GM21360 (cell line): ENCODE measurements at regions not wholly inside any gene's neighbourhood (a gene's known extent, or its start where the extent isn't known, plus 50 kb on each side); places are given as distances from the start of the nearest gene placed in this dataset.
A peak's percentile ranks its signal among the peaks of the same experiment; 100 is the strongest.
"Not testable (repeated sequence)": the region's sequence is repeated elsewhere in the genome, so short reads cannot be mapped to it uniquely, and the experiment has no call there.

Experiments used
- ATAC-seq: cut with Tn5 transposase; IDR thresholded peaks from one replicate; pipeline ENCODE4 v1.9.1; 2021; ENCODE audit warnings: mild to moderate bottlenecking, moderate library complexity; ENCODE audit not compliant: unreplicated experiment

DNA sequence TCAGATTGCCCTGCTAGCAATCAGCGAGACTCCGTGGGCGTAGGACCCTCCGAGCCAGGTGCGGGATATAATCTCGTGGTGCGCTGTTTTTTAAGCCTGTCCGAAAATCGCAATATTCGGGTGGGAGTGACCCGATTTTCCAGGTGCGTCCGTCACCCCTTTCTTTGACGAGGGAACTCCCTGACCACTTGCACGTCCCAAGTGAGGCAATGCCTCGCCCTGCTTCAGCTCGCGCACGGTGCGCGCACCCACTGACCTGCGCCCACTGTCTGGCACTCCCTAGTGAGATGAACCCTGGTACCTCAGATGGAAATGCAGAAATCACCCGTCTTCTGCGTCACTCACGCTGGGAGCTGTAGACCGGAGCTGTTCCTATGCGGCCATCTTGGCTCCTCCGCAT lies 971.0 kb downstream of the NXPH1 start:
- ATAC-seq = not testable (repeated sequence)

DNA sequence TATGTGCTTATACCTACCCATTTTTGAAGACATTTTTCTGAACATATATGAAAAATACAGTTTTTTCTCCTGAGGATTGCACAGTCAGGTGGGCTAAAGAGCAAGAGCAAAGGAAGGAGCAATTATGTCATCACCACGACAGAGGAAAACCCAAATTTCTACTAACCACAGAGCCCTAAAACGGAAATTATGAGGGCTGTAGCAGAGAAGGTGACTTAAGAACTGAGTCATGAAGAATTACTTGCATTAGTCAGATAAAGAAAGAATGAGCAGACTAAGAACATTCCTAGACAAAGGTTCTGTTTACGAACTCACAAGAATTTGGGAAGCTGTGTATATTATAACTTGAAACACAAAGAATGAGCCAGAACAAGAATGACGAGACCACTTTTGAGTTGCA lies 974.4 kb downstream of the NXPH1 start:
- ATAC-seq = no peak

DNA sequence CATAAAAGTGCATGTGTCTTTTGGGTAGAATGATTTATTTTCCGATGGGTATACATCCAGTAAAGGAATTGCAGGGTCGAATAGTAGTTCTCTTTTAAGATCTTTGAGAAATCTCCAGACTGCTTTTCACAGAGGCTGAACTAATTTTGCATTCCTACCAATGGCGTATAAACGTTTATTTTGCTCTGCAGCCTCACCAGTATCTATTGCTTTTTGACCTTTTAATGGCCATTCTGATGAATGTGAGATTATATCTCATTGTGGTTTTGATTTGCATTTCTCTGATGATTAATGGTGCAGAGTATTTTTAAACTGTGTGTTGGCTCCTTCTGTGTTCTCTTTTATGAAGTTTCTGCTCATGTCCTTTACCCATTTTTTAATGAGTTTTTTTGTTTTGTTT lies 1020.1 kb downstream of the NXPH1 start:
- no peak for ATAC-seq

DNA sequence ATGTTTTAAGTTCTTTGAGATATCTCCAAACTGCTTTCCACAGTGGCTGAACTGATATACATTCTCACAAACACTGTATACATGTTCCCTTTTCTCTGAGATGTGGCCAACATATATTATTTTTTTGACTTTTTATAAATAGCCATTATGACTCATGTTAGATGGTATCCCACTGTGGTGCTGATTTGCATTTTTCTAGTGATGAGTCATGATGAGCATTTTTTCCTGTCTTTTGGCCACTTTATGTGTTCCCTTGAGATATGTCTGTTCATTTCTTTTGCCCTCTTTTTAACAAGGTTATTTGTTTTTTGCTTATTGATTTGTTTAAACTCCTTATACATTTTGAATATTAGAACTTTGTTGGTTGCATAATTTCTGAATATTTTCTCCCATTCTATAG lies 1055.1 kb downstream of the NXPH1 start:
- ATAC-seq = peak; percentile 71

DNA sequence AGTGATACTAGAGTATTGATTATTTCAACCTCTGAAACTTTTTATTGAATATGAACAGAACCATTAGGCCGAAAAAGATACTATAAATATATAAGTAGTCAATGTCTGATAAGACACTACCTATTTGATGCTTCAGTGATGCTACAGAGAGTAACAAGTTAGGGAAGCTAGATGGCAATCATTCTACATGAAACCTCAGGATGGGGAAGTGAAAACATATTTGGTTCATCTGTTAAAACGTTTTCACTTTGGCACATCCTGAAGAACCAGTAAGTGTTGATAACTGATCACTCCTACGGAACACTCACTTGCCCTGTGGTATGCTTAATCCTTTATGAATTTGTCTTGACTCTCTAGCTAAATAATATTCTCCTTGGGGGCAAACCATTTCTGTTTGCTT lies 1064.9 kb downstream of the NXPH1 start:
- no peak for ATAC-seq

DNA sequence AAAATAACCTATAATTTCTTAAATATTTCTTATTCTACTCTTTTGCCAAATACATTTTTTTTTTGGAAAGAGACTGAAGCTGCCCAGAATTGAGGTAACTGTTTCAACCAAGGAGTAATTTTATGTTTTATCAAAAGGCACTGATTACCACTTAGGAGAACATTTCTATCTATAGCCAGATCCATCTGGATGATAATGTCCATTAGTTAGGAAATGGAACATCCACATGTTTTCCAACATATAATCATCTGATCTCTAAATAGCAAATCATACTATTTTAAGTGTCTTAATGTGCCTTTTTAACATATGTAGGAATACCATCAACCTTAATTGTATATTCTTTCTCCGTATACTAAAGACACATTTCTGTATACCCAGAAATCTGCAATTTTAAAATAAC lies 1068.9 kb downstream of the NXPH1 start:
- no peak for ATAC-seq

DNA sequence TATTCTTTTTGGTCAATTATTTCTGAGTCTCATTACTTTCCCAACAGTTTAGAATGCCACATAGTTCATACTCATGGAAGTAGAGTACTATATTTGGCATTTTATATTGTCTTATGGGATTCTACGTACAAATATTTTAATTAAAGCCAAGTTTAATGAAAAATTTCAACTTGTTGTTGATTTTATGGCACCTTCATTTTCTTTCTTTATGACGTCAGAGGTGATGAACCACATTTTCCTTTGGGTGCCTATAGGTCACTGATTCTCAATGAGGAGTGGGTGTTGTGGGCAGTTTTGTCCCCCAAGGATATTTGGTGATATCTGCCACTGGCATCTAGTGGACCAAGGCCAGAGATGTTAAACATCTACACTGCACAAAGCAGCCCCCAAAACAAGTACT lies 1071.3 kb downstream of the NXPH1 start:
- no peak for ATAC-seq

DNA sequence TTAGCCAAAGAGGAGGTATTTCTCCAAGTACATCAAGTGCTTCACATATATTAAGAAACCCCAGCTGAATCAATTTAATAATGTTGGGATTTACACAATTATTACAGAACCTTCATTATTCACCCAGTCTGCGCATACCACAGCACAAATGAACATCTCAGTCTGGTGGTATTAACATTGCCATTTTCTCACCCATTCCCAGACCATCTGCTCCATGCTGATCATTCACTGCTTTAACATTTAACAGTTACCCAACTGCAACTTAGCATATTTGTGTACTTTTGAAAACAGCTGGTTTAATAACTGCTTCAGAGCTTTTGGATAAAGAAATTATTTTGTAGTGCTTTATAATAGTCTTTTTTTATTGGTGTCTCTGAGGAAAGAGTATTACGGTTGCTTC lies 1072.1 kb downstream of the NXPH1 start:
- no peak for ATAC-seq

DNA sequence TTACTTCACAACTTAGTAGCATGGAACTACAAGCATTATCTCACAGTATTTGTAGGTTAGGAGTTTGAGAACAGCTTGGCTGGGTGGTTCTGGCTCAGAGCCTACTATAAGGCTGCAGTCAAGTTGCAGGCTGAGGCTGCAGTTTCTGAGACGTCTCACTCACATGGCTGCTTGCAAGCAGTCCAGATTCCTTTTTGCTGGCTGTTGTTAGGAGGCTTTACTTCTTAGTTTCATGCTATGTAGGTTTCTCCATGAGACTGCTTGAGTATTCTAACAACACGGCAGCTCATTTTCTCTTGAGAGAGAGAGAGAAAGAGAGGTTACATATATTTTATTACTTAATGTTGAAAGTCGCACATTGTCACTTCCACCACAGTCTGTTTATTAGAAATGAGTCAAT lies 1073.9 kb downstream of the NXPH1 start:
- no peak for ATAC-seq

DNA sequence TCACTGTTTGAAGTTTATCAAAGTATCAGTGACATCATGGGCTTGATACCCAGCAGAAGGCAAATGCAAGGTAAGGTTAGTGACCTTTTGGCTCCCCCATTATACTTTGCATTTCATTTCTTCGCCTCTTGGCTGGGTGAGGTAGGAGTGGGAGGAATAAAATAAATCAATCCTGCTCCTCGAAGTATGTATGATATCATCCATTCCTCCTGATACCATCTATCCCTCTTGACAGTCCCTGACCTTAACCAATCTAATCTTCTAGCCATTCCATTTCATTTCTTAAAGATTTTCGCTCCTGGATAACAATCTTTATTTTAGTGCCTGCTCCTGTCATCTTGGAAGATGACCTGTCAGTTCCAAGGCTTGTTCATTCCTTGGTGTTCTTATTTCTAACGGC lies 1083.3 kb downstream of the NXPH1 start:
- ATAC-seq = no peak

DNA sequence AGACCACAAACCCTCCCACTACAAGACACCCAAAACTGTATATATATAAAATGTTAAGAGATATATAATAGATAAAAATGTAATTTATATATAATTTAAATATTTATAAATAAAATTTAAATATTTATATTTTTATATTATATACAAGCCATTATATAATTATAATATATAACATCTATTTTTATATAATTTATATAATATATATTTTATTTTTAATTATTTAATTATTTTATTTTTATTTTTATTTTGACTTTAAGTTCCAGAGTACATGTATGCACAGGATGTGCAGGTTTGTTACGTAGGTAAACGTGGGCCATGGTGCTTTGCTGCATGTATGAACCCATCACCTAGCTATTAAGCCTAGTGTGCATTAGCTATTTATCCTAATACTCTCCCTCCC lies 1090.2 kb downstream of the NXPH1 start:
- no peak for ATAC-seq

DNA sequence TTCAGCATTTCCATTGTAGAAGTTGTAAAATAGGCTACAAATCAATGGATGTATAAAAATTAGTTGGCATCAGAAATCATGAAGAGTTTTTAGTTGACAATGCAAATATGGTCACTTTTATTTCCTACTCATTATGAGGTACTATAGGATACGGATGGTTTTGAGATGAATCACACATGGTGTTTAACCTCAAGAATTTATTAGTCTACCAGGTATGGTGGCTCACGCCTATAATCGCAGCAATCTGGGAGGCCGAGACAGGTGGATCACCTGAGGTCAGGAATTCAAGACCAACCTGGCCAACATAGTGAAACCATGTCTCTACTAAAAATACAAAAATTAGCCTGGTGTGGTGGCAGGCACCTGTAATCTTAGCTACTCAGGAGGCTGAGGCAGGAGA lies 1119.0 kb downstream of the NXPH1 start:
- ATAC-seq = not testable (repeated sequence)

DNA sequence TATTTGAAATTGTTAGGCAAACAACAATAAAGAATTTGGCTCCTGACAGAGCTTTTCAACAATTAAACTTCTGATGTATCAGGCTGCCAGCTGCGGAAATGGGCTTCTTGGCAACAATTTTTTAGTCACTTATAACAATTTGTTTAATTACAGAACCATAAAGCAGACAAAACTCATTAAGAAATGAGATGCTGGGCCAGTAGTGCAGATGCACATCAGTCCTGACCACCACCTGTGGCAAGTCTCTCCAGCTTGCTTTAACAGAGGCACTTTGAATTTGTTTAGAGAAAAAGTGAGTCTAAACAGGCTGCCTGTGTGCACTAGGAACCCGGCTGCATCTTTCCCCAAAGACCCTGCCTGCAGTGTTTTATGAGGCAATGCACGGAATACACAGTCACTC lies 1124.4 kb downstream of the NXPH1 start:
- no peak for ATAC-seq

DNA sequence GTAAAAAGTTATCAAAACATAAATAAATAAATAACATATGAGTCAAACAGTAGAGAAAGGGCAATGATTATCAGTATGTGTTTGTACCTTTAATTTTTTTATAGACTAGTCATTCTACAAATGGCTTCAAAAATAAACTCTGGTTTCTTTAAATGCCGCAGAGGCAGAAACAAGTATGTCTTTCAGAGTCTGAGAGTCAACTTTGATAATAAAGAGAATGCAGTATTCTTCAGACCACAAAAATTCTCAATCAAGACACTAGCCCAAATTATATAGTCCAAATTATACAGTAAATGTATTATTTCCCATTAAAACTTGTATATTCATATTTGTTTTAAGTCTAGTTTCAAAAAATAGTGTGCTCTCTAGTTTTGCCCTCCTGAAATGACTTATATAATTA lies 1142.3 kb downstream of the NXPH1 start:
- ATAC-seq = no peak

DNA sequence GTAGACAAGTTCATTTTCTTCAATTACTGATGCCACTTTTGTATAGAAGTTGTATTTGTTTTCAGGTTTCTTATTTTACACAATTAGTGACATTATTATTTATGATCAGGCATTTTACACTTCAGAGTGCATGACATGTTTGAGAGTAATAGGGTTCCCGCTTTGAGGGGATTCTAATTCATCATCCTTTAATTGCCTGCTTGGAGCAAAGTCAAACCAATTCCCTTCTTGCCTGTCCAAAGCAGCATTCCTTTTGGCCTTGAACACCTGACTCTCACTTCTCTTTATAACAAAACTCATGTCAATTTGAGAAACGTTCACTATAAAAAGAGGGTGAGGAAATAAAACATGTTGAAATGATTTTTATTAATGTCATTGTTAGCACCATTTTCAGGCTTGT lies 1149.4 kb downstream of the NXPH1 start:
- ATAC-seq = no peak

DNA sequence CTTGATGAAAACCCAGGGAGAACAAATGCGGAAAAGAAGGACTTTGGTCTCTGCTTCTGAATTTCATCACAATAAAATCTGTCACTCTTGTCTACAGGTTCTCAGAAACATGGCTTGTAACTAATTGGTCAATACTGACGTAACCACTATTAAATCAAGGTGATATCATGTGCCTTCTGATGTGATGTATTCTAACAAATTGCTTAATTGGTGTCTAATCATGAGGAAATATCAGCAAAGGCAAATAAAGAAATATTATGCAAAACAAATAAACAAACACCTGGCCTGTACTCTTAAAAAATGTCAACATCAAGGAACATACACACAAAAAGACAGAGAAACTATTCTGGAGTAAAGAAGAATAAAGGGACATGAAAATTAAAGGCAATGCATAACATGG lies 1165.0 kb downstream of the NXPH1 start:
- ATAC-seq = no peak

DNA sequence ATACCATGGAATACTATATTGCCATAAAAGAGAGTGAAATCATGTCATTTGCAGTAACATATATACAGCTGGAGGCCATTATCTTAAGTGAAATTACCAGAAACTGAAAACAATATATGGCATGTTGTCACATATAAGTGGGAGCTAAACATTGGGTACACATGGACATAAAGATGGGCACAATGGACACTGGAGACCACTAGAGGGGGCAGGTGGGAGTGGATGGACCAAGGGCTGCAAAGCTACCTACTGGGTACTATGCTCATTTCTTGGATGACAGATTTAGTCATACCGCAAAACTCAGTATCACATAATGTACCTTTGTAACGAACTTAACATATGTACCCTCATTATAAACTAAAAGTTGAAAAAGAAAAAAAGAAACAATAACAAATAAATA lies 1167.6 kb downstream of the NXPH1 start:
- ATAC-seq = no peak

DNA sequence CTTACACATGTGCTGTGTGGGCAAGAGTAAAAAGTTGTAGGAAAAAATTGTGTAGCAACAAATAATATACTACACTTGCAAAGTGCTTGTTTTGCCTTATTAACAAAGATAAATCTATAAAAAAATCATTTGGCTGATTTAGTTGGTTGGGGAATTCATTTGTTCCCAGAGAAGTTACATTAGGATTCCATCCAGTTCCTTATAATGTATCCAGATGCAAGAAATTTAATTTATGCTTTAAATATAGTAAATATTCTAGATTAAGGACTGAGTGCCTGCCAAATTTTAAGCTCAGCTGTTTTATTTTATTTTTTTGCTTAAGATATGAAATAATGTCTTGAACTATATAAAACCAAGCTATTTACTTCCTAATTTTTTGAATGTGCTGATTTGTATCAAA lies 1169.9 kb downstream of the NXPH1 start:
- ATAC-seq = no peak

DNA sequence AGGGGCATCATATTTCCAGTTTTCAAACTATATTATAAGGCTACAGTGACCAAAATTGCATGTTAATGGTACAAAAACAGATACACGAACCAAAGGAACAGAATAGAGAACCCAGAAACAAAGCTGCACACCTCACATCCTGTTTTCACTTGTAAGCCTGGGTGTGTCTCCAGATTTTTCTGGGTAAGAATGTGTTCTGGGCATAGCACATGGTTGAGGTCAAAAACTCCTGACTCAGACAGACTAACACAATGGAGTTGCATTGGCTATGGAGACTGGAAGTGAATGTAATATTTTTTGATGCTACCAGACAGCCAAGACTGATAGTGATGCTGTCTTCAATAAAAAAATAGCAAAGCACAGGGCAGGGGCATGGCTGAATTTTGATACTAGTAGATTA lies 1175.2 kb downstream of the NXPH1 start:
- no peak for ATAC-seq

DNA sequence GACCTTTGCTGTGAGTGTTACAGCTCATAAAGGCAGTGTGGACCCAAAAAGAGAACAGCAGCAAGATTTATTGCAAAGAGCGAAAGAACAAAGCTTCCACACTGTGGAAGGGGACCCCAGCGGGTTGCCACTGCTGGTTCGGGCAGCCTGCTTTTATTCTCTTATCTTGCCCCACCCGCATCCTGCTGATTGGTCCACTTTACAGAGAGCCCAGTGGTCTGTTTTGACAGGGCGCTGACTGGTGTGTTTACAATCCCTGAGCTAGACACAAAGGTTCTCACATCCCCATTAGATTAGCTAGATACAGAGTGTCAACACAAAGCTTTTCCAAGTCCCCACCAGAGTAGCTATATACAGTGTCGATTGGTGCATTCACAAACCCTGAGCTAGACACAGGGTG lies 1187.5 kb downstream of the NXPH1 start:
- not testable (repeated sequence) for ATAC-seq

DNA sequence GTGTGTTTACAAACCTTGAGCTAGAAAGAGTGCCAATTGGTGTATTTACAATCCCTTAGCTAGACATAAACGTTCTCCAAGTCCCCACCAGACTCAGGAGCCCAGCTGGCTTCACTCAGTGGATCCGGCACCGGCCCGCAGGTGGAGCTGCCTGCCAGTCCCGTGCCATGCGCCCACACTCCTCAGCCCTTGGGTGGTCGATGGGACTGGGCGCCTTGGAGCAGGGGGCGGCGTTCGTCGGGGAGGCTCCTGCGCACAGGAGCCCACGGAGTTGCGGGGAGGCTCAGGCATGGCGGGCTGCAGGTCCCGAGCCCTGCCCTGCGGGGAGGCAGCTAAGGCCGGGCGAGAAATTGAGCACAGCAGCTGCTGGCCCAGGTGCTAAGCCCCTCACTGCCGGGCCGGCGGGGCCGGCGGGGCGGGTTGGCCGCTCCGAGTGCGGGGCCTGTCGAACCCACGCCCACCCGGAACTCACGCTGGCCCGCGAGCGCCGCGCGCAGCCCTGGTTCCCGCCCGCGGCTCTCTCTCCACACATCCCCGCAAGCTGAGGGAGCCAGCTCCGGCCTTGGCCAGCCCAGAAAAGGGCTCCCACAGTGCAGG lies 1188.0 kb downstream of the NXPH1 start:
- ATAC-seq = not testable (repeated sequence)

DNA sequence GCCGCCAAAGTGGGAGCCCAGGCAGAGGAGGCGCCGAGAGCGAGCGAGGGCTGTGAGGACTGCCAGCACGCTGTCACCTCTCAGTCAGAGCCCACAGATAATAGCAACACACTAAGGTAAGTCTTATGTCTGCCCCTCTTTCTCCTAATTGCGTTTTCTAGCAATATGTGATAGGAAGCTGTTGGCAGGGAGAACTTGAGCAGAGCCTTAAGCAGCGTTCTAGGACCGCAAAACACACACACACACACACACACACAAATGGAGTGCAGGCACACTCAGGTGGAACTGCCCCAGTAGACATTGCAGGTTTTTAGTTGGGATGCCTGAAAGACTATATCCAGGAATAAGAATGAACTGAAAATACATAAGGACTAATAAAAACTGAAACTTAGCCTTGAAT lies 1188.5 kb downstream of the NXPH1 start:
- no peak for ATAC-seq

DNA sequence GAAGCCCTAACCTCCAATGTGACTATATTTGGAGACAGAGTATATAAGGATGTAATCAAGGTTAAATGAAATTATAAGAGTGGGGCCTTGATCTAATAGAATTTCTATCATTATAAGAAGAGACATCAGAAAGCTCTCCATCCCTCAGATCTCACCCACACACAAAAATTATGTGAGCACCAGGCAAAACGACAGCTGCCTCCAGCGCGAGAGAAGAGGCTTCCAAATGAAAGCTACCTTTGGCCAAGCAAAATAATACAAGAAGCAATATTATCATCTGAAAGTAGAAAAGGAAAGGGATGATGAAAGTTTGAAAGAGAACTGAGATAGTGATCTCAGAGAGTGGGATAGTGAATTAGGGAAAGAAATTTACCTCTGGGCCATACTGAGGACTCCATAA lies 1192.5 kb downstream of the NXPH1 start:
- no peak for ATAC-seq

DNA sequence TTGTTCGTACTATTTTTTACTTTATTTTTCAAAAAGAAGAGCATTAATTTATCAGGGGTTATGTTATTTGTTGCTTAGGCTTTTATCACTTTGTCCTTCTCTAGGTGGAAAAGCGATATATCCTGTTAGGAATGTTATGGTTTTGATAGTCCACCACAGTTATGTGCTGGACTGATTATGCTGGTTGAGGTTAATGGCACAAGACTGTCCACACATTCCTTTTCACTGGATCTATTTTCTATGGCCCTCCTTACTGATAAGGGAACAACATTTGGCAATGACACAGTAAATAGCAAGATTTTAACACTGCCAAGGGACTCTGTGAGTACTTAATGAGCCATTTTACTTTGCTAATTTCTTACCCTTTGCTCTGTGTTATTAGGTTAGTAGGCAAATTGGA lies 1212.3 kb downstream of the NXPH1 start:
- ATAC-seq = no peak
